Breast epithelium (tissue), 3 donors: ENCODE measurements at regions not wholly inside any gene's neighbourhood (a gene's known extent, or its start where the extent isn't known, plus 50 kb on each side); places are given as distances from the start of the nearest gene placed in this dataset.

Experiments
- POLR2A ChIP-seq: fragments of 450-650 bp; IDR thresholded peaks from one replicate; pipeline ENCODE4 v1.6.1; 2016; ENCODE audit warnings: antibody characterized with exemption, mild to moderate bottlenecking, moderate library complexity
- POLR2AphosphoS5 ChIP-seq, 3 donors: sonication (generic); formaldehyde crosslinking; IDR thresholded peaks; one replicate each; pipeline ENCODE4 v1.6.1; 2017; ENCODE audit warnings: antibody characterized with exemption in 3 of 3
- TF ChIP-seq, protein P1 (sequence below), 3 donors: fragments of 450-650 bp; IDR thresholded peaks; one replicate each; pipeline ENCODE4 v1.5.1; 2016 to 2017; ENCODE audit warnings: antibody characterized with exemption in 3 of 3, mild to moderate bottlenecking in 3 of 3, moderate library complexity in 3 of 3

DNA sequence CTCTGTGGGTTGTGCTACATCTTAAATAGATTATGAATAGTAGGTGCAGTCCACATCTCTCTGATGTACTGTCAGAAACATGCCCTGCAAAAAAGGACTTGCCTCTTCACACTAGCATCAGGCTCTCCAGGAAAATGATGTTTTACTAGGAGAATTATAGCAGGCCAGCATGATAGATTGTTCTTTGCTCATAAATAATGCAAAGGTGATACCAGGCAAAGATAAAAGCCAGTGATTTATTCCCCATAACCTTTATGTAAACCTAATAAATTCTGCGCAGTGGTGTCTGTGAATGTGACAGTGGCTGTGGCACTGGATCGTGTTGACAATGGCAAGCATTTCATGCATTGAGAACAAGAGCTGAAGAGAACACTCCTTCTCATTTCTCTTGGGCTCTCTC lies 646.5 kb upstream of the SEL1L start:
- TF ChIP-seq, protein P1, sequence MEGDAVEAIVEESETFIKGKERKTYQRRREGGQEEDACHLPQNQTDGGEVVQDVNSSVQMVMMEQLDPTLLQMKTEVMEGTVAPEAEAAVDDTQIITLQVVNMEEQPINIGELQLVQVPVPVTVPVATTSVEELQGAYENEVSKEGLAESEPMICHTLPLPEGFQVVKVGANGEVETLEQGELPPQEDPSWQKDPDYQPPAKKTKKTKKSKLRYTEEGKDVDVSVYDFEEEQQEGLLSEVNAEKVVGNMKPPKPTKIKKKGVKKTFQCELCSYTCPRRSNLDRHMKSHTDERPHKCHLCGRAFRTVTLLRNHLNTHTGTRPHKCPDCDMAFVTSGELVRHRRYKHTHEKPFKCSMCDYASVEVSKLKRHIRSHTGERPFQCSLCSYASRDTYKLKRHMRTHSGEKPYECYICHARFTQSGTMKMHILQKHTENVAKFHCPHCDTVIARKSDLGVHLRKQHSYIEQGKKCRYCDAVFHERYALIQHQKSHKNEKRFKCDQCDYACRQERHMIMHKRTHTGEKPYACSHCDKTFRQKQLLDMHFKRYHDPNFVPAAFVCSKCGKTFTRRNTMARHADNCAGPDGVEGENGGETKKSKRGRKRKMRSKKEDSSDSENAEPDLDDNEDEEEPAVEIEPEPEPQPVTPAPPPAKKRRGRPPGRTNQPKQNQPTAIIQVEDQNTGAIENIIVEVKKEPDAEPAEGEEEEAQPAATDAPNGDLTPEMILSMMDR (IDR thresholded peaks at IDR 0.05), result no peak
- TF ChIP-seq POLR2AphosphoS5 (IDR thresholded peaks at IDR 0.05) (no peak), POLR2A (no peak)
